Muscle layer of duodenum (tissue), 2 donors: ENCODE measurements at regions not wholly inside any gene's neighbourhood (a gene's known extent, or its start where the extent isn't known, plus 50 kb on each side); places are given as distances from the start of the nearest gene placed in this dataset.
"Not testable (repeated sequence)": the region's sequence is repeated elsewhere in the genome, so short reads cannot be mapped to it uniquely, and the experiment has no call there.

ENCODE experiments used
- H3K27ac ChIP-seq: one replicate; pipeline ENCODE4 v1.7.0; 2013; ENCODE audit warnings: mild to moderate bottlenecking, low read length
- H3K27me3 ChIP-seq: one replicate; pipeline ENCODE4 v1.7.0; 2013; ENCODE audit warnings: low read depth, mild to moderate bottlenecking, control low read depth, low read length
- H3K36me3 ChIP-seq, 2 donors: one replicate each; pipeline ENCODE4 v1.7.0; 2013; ENCODE audit warnings: low read length in 2 of 2, control low read depth in 1 of 2, mild to moderate bottlenecking in 1 of 2; ENCODE audit not compliant: insufficient read depth in 2 of 2, control insufficient read depth in 1 of 2
- H3K4me1 ChIP-seq, 2 donors: one replicate each; pipeline ENCODE4 v1.7.0; 2013; ENCODE audit warnings: low read length in 2 of 2, mild to moderate bottlenecking in 2 of 2, control low read depth in 1 of 2, moderate library complexity in 1 of 2; ENCODE audit not compliant: insufficient read depth in 2 of 2, control insufficient read depth in 1 of 2
- H3K4me3 ChIP-seq, 2 donors: one replicate each; pipeline ENCODE4 v1.7.0; 2013; ENCODE audit warnings: low read length in 2 of 2, low read depth in 1 of 2, mild to moderate bottlenecking in 1 of 2
- H3K9me3 ChIP-seq, 2 donors: one replicate each; pipeline ENCODE4 v1.7.0; 2013; ENCODE audit warnings: low read length in 2 of 2, control low read depth in 1 of 2, mild to moderate bottlenecking in 1 of 2; ENCODE audit not compliant: control insufficient read depth in 1 of 2
- donor health status: healthy.

DNA sequence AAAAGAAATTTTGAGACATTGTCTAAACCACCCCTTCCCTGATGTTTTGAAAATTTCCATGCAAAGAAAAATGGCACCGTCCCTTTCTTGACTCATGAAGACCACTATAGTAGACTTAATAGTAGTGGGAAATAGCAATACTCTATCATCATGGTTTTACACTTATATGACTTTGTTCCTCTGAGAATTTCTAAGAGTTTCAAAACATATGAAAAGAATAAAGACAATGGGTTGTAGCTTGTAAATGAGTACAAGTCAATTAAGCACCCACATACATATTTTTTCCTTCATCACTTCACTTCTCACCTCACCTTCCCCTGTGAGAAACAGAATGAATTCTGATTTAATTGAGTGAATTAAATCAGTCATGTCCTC is 151.7 kb downstream of the LYPLAL1 start:
- Histone ChIP-seq H3K27ac (no peak overlapping the region), H3K4me3 (no peak overlapping the region), H3K36me3 (peaks cover 0 to 6% of the 10 kb centered on the region in 2 donors), H3K9me3 (no peaks in the 10 kb centered on the region), H3K27me3 (no peaks in the 10 kb centered on the region), H3K4me1 (peaks cover 0 to 4% of the 10 kb centered on the region in 2 donors)

DNA sequence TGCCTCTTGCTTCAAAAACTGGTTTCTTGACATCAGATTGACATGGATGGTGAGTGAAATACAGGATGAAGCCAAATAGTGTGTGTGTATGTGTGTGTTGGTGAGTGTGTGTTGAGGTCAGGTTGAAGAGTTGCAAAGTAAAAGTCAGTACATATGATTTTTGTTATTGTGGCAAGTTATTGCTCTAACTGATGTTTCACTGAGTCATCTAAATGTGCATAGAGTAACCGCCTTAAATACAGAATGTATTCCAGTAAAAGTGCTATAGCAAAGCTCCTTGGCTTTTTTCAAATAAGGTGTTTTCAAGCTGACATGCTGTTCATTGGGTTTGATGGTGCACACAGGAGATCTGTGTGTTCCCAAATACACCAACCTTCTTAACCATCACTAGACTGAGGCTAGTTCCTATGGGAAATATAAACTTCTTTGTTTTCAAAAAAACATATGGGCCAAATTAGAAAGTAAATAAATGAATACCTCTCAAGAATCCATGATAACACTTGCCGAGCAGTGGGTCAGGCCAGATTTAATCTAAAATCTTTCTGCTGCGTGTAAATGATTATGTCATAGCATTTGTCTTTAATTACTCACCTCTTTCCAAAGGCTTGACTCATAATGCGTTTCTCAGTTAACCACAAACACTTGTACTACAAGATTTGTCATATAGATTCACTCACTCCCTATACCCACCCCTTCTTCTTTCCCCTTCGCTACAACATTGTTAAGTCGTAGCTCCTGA is 151.1 kb downstream of the LYPLAL1 start:
- Histone ChIP-seq H3K9me3 (no peaks in the 10 kb centered on the region), H3K27ac (no peak overlapping the region), H3K4me1 (peaks cover 0 to 4% of the 10 kb centered on the region in 2 donors), H3K4me3 (no peak overlapping the region), H3K27me3 (no peaks in the 10 kb centered on the region), H3K36me3 (peaks cover 0 to 6% of the 10 kb centered on the region in 2 donors)

DNA sequence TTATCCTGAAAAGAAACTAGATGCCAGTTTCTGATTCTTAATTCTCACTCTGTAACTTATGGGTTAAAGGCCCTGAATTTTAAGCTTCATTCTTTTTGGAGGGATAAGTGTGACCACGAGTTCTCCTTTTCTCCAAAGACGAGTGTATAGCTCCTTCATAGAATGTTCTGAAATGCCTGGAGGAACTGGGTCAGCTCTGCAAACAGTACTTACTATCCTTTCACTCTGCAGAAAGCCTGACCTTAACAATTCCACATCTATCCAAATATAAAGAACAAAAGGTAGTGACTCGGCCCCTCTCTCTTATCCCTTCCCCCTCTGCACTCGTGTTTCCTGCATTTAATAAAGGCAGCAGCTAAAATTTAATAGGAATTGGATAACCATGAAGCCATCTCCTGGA is 150.5 kb downstream of the LYPLAL1 start:
- no peaks in the 10 kb centered on the region for H3K27me3 ChIP-seq
- no peak overlapping the region for H3K27ac ChIP-seq
- peaks cover 0 to 4% of the 10 kb centered on the region in 2 donors for H3K4me1 ChIP-seq
- peaks cover 0 to 6% of the 10 kb centered on the region in 2 donors for H3K36me3 ChIP-seq
- no peaks in the 10 kb centered on the region for H3K9me3 ChIP-seq
- no peak overlapping the region for H3K4me3 ChIP-seq

DNA sequence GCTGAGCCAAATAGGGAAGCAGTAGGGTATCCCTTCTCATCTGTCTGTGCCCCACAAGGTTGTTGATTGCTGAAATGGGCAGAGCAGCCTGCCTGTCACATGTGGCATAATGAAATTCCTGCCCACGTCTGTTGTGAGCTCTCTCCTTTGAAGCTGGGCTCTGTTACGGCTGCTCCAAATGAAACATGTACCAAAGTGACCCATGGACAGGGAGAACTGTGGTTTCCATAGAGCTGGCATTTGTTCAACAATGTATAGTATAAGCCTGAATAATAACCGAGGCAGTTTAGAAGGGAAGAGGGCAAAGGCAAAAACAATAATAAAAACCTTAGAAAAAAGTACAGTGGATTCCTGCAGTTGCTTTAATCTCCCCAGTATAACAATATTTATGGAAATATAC is 149.7 kb downstream of the LYPLAL1 start:
- Histone ChIP-seq H3K27me3 (no peaks in the 10 kb centered on the region), H3K27ac (no peak overlapping the region)

DNA sequence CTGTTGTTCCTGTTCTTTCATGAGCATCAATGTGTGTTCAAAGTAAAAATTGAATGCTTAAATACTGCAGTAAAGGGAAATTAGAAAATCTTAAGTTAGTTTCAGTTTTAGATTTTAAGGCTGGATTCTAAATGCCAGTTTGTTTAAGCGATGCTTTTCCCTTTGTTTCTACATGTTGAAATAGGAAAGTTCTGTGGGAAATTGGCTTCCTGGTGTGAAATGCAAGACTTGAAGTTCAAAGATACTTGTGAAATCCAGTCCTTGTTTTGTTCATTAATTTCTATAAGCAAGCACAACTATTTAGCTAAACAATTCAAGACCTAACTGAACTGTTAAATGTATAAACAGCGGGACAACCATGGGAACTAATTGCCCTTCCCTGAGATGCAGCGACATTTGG is 149.1 kb downstream of the LYPLAL1 start:
- Histone ChIP-seq H3K9me3 (no peaks in the 10 kb centered on the region), H3K36me3 (peaks cover 0 to 6% of the 10 kb centered on the region in 2 donors), H3K27ac (no peak overlapping the region), H3K4me3 (no peak overlapping the region), H3K4me1 (peaks cover 0 to 4% of the 10 kb centered on the region in 2 donors), H3K27me3 (no peaks in the 10 kb centered on the region)

More for the DNA sequence above, 149.7 kb downstream of the LYPLAL1 start:
- no peak overlapping the region for H3K4me3 ChIP-seq
- H3K9me3 ChIP-seq, result no peaks in the 10 kb centered on the region
- H3K36me3 ChIP-seq, result peaks cover 0 to 6% of the 10 kb centered on the region in 2 donors
- peaks cover 0 to 4% of the 10 kb centered on the region in 2 donors for H3K4me1 ChIP-seq

DNA sequence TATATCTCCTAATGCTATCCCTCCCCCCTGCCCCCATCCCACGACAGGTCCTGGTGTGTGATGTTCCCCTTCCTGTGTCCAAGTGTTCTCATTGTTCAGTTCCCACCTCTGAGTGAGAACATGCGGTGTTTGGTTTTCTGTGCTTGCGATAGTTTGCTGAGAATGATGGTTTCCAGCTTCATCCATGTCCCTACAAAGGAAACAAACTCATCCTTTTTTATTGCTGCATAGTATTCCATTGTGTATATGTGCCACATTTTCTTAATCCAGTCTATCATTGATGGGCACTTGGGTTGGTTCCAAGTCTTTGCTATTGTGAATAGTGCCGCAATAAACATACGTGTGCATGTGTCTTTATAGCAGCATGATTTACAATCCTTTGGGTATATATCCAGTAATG is 146.9 kb downstream of the LYPLAL1 start:
- H3K9me3 ChIP-seq, H3K27ac ChIP-seq, H3K27me3 ChIP-seq, H3K4me1 ChIP-seq, H3K4me3 ChIP-seq, H3K36me3 ChIP-seq: not testable (repeated sequence)

DNA sequence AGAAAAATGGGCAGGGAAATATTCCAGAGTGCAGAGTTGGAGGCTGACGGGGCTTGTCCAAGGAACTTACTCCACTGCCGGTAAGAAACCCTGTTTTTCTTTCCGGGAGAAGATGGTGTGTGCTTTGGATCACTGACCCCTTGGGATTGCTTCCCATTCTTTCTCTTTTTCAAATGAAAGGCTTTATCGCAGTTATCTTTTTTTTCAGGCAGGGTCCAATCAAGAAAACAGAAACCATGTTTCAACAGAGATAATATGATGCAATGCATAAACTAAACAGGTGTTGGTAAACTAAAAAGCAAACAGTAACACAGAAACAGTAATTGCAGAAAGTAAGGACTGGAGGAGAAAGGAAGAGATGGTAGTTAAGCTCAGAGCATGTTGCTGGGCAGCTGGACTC is 145.1 kb downstream of the LYPLAL1 start:
- Histone ChIP-seq H3K27ac (no peak overlapping the region), H3K27me3 (no peaks in the 10 kb centered on the region), H3K4me1 (peaks cover 0 to 4% of the 10 kb centered on the region in 2 donors), H3K9me3 (peaks cover 0 to 7% of the 10 kb centered on the region in 2 donors), H3K36me3 (no peaks in the 10 kb centered on the region), H3K4me3 (no peak overlapping the region)

DNA sequence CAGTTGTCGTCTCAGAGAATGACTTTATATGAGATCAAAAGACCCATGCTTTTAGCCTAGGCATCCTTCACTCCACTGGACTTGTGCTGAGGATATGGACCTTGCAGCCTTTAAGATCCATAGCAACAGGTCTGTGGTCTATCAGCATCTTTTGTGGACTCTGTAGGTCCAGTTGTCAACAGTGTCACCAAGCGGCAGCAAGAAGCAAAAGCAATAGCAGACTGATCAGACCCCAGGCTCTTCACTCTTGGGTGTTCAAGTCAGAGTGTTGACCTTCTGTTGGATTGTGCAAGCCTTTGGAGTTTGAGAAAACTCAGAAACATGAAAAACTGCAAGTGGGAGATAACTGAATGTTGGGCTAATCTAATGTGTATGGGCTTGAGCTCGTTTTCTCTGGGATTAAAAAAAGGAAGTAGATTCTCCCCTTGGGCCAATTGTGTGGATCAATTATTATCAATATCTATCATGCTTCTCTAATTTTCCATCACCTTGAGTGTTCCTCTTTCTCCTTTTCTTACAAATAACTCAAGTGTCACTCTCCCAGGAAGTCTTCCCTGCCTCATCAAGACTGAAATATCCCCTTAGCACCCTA is 144.2 kb downstream of the LYPLAL1 start:
- H3K36me3 ChIP-seq, result no peaks in the 10 kb centered on the region
- H3K9me3 ChIP-seq, result peaks cover 0 to 7% of the 10 kb centered on the region in 2 donors
- no peak overlapping the region for H3K4me3 ChIP-seq
- no peak overlapping the region for H3K27ac ChIP-seq
- H3K4me1 ChIP-seq, result peaks cover 0 to 4% of the 10 kb centered on the region in 2 donors
- H3K27me3 ChIP-seq, result no peaks in the 10 kb centered on the region

DNA sequence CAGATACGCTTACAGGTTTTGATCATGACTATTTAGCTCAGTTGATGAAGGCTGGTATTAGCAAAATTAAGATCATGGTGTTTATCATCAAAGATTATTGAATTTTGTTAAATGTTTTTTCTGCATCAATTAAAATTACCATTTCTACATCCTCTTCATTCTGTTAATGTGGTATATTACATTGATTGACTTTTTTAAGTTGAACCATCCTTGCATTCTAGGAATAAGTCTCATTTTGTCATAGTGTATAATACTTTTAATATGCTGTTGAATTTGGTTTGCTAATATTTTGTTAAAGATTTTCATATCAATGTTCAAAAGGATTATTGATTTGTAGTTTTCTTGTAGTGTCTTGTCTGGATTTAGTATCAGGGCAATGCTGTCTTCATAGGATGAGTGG is 142.4 kb downstream of the LYPLAL1 start:
- H3K27ac ChIP-seq, result no peak overlapping the region
- H3K4me1 ChIP-seq, result no peaks in the 10 kb centered on the region
- peaks cover 0 to 7% of the 10 kb centered on the region in 2 donors for H3K9me3 ChIP-seq
- no peak overlapping the region for H3K4me3 ChIP-seq
- no peaks in the 10 kb centered on the region for H3K27me3 ChIP-seq
- no peaks in the 10 kb centered on the region for H3K36me3 ChIP-seq

DNA sequence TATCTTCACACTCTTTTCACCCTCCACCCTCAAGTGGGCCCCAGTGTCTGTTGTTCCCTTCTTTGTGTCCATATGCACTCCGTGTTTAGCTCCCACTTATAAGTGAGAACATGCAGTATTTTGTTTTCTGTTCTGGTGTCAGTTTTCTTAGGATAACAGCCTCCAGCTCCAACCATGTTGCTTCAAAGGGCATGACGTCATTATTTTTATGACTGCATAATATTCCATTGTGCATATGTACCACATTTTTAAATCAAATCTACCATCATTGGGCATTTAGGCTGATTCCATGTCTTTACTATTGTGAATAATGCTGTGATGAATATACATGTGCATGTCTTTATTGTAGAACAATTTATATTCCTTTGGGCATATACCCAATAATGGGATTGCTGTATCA is 140.3 kb downstream of the LYPLAL1 start:
- H3K36me3 ChIP-seq, result no peaks in the 10 kb centered on the region
- no peak overlapping the region for H3K27ac ChIP-seq
- no peak overlapping the region for H3K4me3 ChIP-seq
- no peaks in the 10 kb centered on the region for H3K4me1 ChIP-seq
- peaks cover 0 to 7% of the 10 kb centered on the region in 2 donors for H3K9me3 ChIP-seq
- no peaks in the 10 kb centered on the region for H3K27me3 ChIP-seq

DNA sequence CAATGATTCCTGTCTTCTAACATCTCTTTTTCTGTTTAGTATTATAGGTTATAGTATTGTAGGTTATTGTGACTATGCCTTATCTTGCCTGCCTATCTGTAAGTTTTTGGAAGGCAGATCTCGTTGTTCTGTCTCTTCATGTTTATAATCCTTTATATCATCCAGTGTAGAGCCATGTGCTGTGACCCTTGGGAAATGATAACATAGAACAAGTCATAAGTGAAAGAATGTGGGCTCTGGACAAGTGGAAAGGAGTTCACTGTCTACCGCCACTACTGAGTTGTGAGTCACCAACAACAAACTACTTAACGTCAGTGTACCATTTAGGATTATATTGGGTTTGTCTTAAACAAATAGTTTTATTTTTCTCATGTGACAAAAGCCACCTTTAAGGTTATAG is 139.3 kb downstream of the LYPLAL1 start:
- H3K27me3 ChIP-seq, result no peaks in the 10 kb centered on the region
- H3K9me3 ChIP-seq, result peaks cover 0 to 7% of the 10 kb centered on the region in 2 donors
- no peak overlapping the region for H3K4me3 ChIP-seq
- H3K36me3 ChIP-seq, result no peaks in the 10 kb centered on the region
- no peaks in the 10 kb centered on the region for H3K4me1 ChIP-seq
- no peak overlapping the region for H3K27ac ChIP-seq
